ENCODE measurements at regions not wholly inside any gene's neighbourhood (a gene's known extent, or its start where the extent isn't known, plus 50 kb on each side); places are given as distances from the start of the nearest gene placed in this dataset.

GRCh38 chr1:81408419-81408818 lies 392.3 kb upstream of the ADGRL2 start:
- DNase-seq (ENCODE audit: low spot score): no peak
- H3K27ac ChIP-seq: no peak overlapping the region
- H3K27me3 ChIP-seq (replicated peaks; ENCODE audit: insufficient read depth): no peaks in the 10 kb centered on the region
- H3K36me3 ChIP-seq: no peaks in the 10 kb centered on the region
- H3K4me3 ChIP-seq: no peak overlapping the region
- intact Hi-C loops (cut with DNase I): no loop called here
- no peaks in the 10 kb centered on the region for H3K9me3 ChIP-seq
- peaks cover 4% of the 10 kb centered on the region for H3K4me1 ChIP-seq (replicated peaks)
- TF ChIP-seq POLR2A (IDR thresholded peaks at IDR 0.05): no peak
- TF ChIP-seq POLR2AphosphoS5 (IDR thresholded peaks at IDR 0.05): no peak
- TF ChIP-seq, protein P1, sequence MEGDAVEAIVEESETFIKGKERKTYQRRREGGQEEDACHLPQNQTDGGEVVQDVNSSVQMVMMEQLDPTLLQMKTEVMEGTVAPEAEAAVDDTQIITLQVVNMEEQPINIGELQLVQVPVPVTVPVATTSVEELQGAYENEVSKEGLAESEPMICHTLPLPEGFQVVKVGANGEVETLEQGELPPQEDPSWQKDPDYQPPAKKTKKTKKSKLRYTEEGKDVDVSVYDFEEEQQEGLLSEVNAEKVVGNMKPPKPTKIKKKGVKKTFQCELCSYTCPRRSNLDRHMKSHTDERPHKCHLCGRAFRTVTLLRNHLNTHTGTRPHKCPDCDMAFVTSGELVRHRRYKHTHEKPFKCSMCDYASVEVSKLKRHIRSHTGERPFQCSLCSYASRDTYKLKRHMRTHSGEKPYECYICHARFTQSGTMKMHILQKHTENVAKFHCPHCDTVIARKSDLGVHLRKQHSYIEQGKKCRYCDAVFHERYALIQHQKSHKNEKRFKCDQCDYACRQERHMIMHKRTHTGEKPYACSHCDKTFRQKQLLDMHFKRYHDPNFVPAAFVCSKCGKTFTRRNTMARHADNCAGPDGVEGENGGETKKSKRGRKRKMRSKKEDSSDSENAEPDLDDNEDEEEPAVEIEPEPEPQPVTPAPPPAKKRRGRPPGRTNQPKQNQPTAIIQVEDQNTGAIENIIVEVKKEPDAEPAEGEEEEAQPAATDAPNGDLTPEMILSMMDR (IDR thresholded peaks at IDR 0.05): no peak
- 60% methylated on average over 6 of the region's 6 CpGs for WGBS

- intact Hi-C loops (cut with DNase I): no loop called here
Observed at GRCh38 chr1:81407000-81407821, 393.5 kb upstream of the ADGRL2 start.

DNA sequence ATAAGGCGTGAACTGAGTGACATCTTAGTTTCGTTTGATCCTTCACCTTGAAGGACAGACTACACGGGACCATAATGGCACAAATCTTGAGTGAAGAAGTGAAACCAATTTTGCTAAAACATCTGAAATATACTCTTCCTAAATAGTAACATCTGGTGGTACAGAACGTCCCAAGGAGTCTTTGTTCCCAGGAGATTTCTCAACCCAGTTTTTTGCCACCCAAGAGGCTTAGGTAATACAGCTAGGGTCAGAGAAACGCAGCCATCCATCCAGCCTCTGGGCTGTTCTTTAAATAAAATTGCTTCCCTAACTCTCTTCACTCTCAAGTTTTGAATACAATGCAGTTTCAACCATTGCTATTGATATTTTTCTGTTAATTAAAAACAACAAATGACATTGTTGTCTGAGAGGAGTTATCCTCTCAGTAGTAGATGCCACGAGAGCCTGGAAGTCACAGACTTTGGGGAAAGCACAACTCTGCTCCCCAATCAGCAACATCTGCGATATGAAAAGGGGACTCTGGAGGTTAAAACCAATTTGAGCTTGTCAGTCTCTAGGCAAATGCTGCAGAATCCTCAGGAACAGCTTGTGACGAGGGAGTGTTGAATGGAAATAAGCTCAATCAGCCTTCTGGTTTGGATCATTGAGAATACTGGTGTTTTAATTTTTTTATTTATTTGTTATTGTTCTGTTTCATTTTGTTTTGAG lies 394.3 kb upstream of the ADGRL2 start:
- no peak overlapping the region for H3K4me3 ChIP-seq
- intact Hi-C loops (cut with DNase I): no loop called here

More at GRCh38 chr1:81407000-81407821, 393.5 kb upstream of the ADGRL2 start:
- no peaks in the 10 kb centered on the region for H3K36me3 ChIP-seq
- no peak overlapping the region for H3K4me3 ChIP-seq
- TF ChIP-seq POLR2AphosphoS5 (IDR thresholded peaks at IDR 0.05): peak; percentile 84
- TF ChIP-seq, protein P1 (IDR thresholded peaks at IDR 0.05): no peak
- TF ChIP-seq POLR2A (IDR thresholded peaks at IDR 0.05): no peak
- no peaks in the 10 kb centered on the region for H3K9me3 ChIP-seq
- no peak for DNase-seq (ENCODE audit: low spot score)
- H3K27ac ChIP-seq: no peak overlapping the region
- H3K4me1 ChIP-seq (replicated peaks): peaks cover 4% of the 10 kb centered on the region
- 52% methylated on average over 5 of the region's 5 CpGs for WGBS
- no peaks in the 10 kb centered on the region for H3K27me3 ChIP-seq (replicated peaks; ENCODE audit: insufficient read depth)

GRCh38 chr1:81398041-81398440 lies 402.7 kb upstream of the ADGRL2 start:
- Histone ChIP-seq H3K27ac (no peak overlapping the region), H3K4me3 (no peak overlapping the region), H3K36me3 (no peaks in the 10 kb centered on the region), H3K4me1 (replicated peaks) (no peaks in the 10 kb centered on the region), H3K27me3 (replicated peaks; ENCODE audit: insufficient read depth) (no peaks in the 10 kb centered on the region), H3K9me3 (no peaks in the 10 kb centered on the region)
- intact Hi-C loops (cut with DNase I): no loop called here
- DNase-seq (ENCODE audit: low spot score): no peak
- TF ChIP-seq POLR2AphosphoS5 (IDR thresholded peaks at IDR 0.05) (no peak), POLR2A (IDR thresholded peaks at IDR 0.05) (no peak)
- TF ChIP-seq, protein P1 (IDR thresholded peaks at IDR 0.05): no peak

More for the DNA sequence above, 394.3 kb upstream of the ADGRL2 start:
- WGBS: 83% methylated on average over 8 of the region's 8 CpGs
- Histone ChIP-seq H3K27ac (no peak overlapping the region), H3K27me3 (replicated peaks; ENCODE audit: insufficient read depth) (no peaks in the 10 kb centered on the region), H3K36me3 (no peaks in the 10 kb centered on the region), H3K9me3 (no peaks in the 10 kb centered on the region), H3K4me1 (replicated peaks) (peaks cover 4% of the 10 kb centered on the region)
- TF ChIP-seq, protein P1 (IDR thresholded peaks at IDR 0.05): no peak
- TF ChIP-seq POLR2AphosphoS5 (IDR thresholded peaks at IDR 0.05) (no peak), POLR2A (IDR thresholded peaks at IDR 0.05) (no peak)
- no peak for DNase-seq (ENCODE audit: low spot score)

All from prostate gland (tissue), 2 donors.